HCT116 (cell line): ENCODE measurements at regions not wholly inside any gene's neighbourhood (a gene's known extent, or its start where the extent isn't known, plus 50 kb on each side); places are given as distances from the start of the nearest gene placed in this dataset.

Experiments used
- ATAC-seq: fragments of 200-7000 bp; cut with Tn5 transposase; 2 replicates; pipeline ENCODE4 v1.9.1; 2020; ENCODE audit warnings: mild to moderate bottlenecking, moderate library complexity
- BruUV-seq: library from RNA; stranded (reverse); fragments of 400-500 nt; replicated peaks from 2 replicates; lab custom pipeline; 2021; lab: Mats Ljungman, UMichigan
- CTCF ChIA-PET: fragments of 300-600 bp; sonication (Branson Sonifier 250); formaldehyde crosslinking; loops from one replicate; lab custom pipeline; 2021; ENCODE audit warnings: antibody characterized with exemption; lab: Charles Lee
- POLR2A ChIA-PET: fragments of 300-600, 350-600 bp; sonication (Branson Sonifier 250); formaldehyde crosslinking; loops from one replicate; lab custom pipeline; 2021; ENCODE audit warnings: antibody characterized with exemption; lab: Charles Lee
- RAD21 ChIA-PET, 2 experiments: fragments of 300-600 bp; sonication (Branson Sonifier 250); formaldehyde crosslinking; loops; one replicate each; lab custom pipeline; 2023; ENCODE audit warnings: low total read pairs in 2 of 2; ENCODE audit not compliant: uncharacterized antibody in 2 of 2, unreplicated experiment in 2 of 2, low non-redundant PET in 1 of 2; lab: Charles Lee
- DNase-seq: peaks from one replicate; pipeline ENCODE4 v3.0.0-alpha.2; 2010; ENCODE audit warnings: low read depth, low spot score
- H2AFZ ChIP-seq: fragments of 200-600 bp; shearing (Covaris generic), sonication (generic); 2 replicates; pipeline ENCODE4 v1.6.1; 2017; ENCODE audit warnings: low read depth, mixed run types, mixed read lengths, antibody characterized with exemption, low read length; ENCODE audit not compliant: poor library complexity, severe bottlenecking
- H3K27ac ChIP-seq: 2 replicates; pipeline ENCODE4 v1.5.1; 2012; ENCODE audit warnings: low read depth, low read length
- H3K27me3 ChIP-seq: fragments of 200-600 bp; sonication (generic); 2 replicates; pipeline ENCODE4 v1.6.1; 2016; ENCODE audit warnings: mixed run types, low read length, mixed read lengths; ENCODE audit not compliant: insufficient read depth
- H3K36me3 ChIP-seq, 2 experiments: fragments of 200-500 bp in 1 of 2; fragments of 200-600 bp in 1 of 2; sonication (Bioruptor generic) in 1 of 2; sonication (generic) in 1 of 2; 2 replicates each; pipeline versions ENCODE4 v1.5.1 to v1.6.1; 2014 to 2016; ENCODE audit warnings: low read length in 2 of 2, inconsistent platforms in 1 of 2, mixed read lengths in 1 of 2, mixed run types in 1 of 2; ENCODE audit not compliant: insufficient read depth in 2 of 2, control insufficient read depth in 1 of 2
- H3K4me1 ChIP-seq, 2 experiments: fragments of 200-600 bp in 1 of 2; sonication (generic) in 1 of 2; 2 replicates each; pipeline versions ENCODE4 v1.5.1 to v1.6.1; 2012 to 2017; ENCODE audit warnings: low read length in 2 of 2, inconsistent platforms in 1 of 2, mild to moderate bottlenecking in 1 of 2, mixed read lengths in 1 of 2, mixed run types in 1 of 2, moderate library complexity in 1 of 2; ENCODE audit not compliant: insufficient read depth in 2 of 2, control insufficient read depth in 1 of 2
- H3K4me2 ChIP-seq: fragments of 200-600 bp; sonication (generic); 2 replicates; pipeline ENCODE4 v1.6.1; 2017; ENCODE audit warnings: mixed run types, low read length, mixed read lengths
- H3K4me3 ChIP-seq, 2 experiments: fragments of 200-600 bp in 1 of 2; sonication (generic) in 1 of 2; replicated peaks in 1 of 2; 2 replicates each; pipeline ENCODE4 v1.5.1; 2011 to 2016; ENCODE audit warnings: low read length in 2 of 2, control low read depth in 1 of 2, low read depth in 1 of 2, mild to moderate bottlenecking in 1 of 2, mixed read lengths in 1 of 2, mixed run types in 1 of 2
- H3K79me2 ChIP-seq: fragments of 200-600 bp; sonication (generic); 2 replicates; pipeline ENCODE4 v1.6.1; 2017; ENCODE audit warnings: mild to moderate bottlenecking, mixed run types, low read length, moderate library complexity, mixed read lengths; ENCODE audit not compliant: insufficient read depth
- H3K9ac ChIP-seq: fragments of 200-600 bp; sonication (generic); 2 replicates; pipeline ENCODE4 v1.6.1; 2016; ENCODE audit warnings: low read length, mixed read lengths
- H3K9me2 ChIP-seq: fragments of 200-600 bp; sonication (generic), shearing (Covaris generic); 2 replicates; pipeline ENCODE4 v1.6.1; 2017; ENCODE audit warnings: mixed run types, mild to moderate bottlenecking, moderate library complexity; ENCODE audit not compliant: insufficient read depth
- H3K9me3 ChIP-seq, 2 experiments: fragments of 200-500 bp in 1 of 2; fragments of 200-600 bp in 1 of 2; sonication (Bioruptor generic) in 1 of 2; sonication (generic) in 1 of 2; 2 replicates each; pipeline ENCODE4 v1.6.1; 2014 to 2017; ENCODE audit warnings: low read length in 2 of 2, mixed read lengths in 2 of 2, inconsistent platforms in 1 of 2, low read depth in 1 of 2, mild to moderate bottlenecking in 1 of 2, mixed run types in 1 of 2, moderate library complexity in 1 of 2; ENCODE audit not compliant: control insufficient read depth in 1 of 2, insufficient read depth in 1 of 2
- H4K20me1 ChIP-seq: fragments of 200-600 bp; sonication (generic), shearing (Covaris generic); 2 replicates; pipeline ENCODE4 v1.6.1; 2017; ENCODE audit warnings: mixed run types, mild to moderate bottlenecking, moderate library complexity; ENCODE audit not compliant: insufficient read depth
- ELF1 ChIP-seq: IDR thresholded peaks from 2 replicates; pipeline ENCODE4 v1.6.1; 2012; ENCODE audit warnings: low read depth, borderline replicate concordance
- EZH2phosphoT487 ChIP-seq: fragments of 200-600 bp; IDR thresholded peaks from 2 replicates; pipeline ENCODE4 v1.6.1; 2018; ENCODE audit warnings: antibody characterized with exemption, borderline replicate concordance
- FOSL1 ChIP-seq: IDR thresholded peaks from 2 replicates; pipeline ENCODE4 v1.6.1; 2012; ENCODE audit warnings: low read depth
- JUND ChIP-seq: IDR thresholded peaks from 2 replicates; pipeline ENCODE4 v1.6.1; 2012
- POLR2AphosphoS5 ChIP-seq: IDR thresholded peaks from 2 replicates; pipeline ENCODE4 v1.6.1; 2011; ENCODE audit warnings: mild to moderate bottlenecking, low read depth, low read length, moderate library complexity
- SIN3A ChIP-seq: IDR thresholded peaks from 2 replicates; pipeline ENCODE4 v1.6.1; 2012; ENCODE audit warnings: low read depth
- SRF ChIP-seq: IDR thresholded peaks from 2 replicates; pipeline ENCODE4 v1.6.1; 2012; ENCODE audit warnings: low read depth
- TCF7L2 ChIP-seq: IDR thresholded peaks from 2 replicates; pipeline ENCODE4 v1.7.0; 2011; ENCODE audit warnings: borderline replicate concordance, inconsistent platforms; ENCODE audit not compliant: insufficient read depth, insufficient read length; ENCODE audit errors: extremely low read depth
- YY1 ChIP-seq: IDR thresholded peaks from 2 replicates; pipeline ENCODE4 v1.6.1; 2011; ENCODE audit warnings: low read length, low read depth, moderate library complexity, mild to moderate bottlenecking; ENCODE audit not compliant: insufficient replicate concordance; ENCODE audit errors: extremely low read depth
- ZFX ChIP-seq: fragments of 450-650 bp; IDR thresholded peaks from 2 replicates; pipeline ENCODE4 v1.6.1; 2017
- intact Hi-C: fragments of 100-400 bp; cut with micrococcal nuclease; formaldehyde crosslinking; loops from 2 replicates; pipeline ENCODE4 v1.10.0; 2022
- TF ChIP-seq, protein P1 (sequence below), 3 experiments: fragments of 200-600 bp in 1 of 3; sonication (generic) in 1 of 3; IDR thresholded peaks in 2 of 3; conservative IDR thresholded peaks in 1 of 3; 2 replicates each; pipeline ENCODE4 v1.5.1; 2012 to 2017; ENCODE audit warnings: low read depth in 2 of 3, low read length in 2 of 3, antibody characterized with exemption in 1 of 3, borderline replicate concordance in 1 of 3, control low read depth in 1 of 3, mild to moderate bottlenecking in 1 of 3, mixed read lengths in 1 of 3, mixed run types in 1 of 3, moderate library complexity in 1 of 3; ENCODE audit not compliant: insufficient read depth in 1 of 3

DNA sequence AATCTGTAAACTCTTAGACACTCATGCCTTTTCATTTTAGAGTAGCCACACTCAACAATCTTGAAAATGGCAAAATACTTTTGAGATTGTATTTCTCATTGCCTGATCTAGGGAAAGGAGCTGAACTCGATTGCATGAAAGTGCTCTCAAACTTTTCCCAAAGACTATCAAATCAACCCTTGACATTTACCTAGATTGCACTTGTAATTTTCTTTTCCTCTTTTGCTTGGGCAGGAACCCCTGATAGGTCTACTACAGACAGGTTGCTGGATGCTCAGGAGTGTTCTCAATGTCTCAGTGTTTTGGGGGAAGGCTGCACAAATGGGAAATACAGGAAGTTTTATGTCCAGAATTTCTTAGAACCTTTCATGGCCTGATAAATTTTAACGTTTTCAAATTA is 468.0 kb upstream of the GJE1 start:
- Histone ChIP-seq H3K27ac (no peak overlapping the region), H3K4me3 (no peak overlapping the region), H3K79me2 (no peaks in the 10 kb centered on the region), H3K4me1 (no peaks in the 10 kb centered on the region), H3K9me2 (no peaks in the 10 kb centered on the region), H3K9ac (no peak overlapping the region), H3K36me3 (no peaks in the 10 kb centered on the region), H2AFZ (no peak overlapping the region), H3K4me2 (no peak overlapping the region), H4K20me1 (no peaks in the 10 kb centered on the region), H3K27me3 (no peaks in the 10 kb centered on the region), H3K9me3 (no peaks in the 10 kb centered on the region)
- ChIA-PET RAD21 (no interaction called here), CTCF (no interaction called here), POLR2A (no interaction called here)
- DNase-seq (no peak), ATAC-seq (no peak)
- no peak for TF ChIP-seq ZFX
- no peak for TF ChIP-seq TCF7L2
- TF ChIP-seq POLR2AphosphoS5: no peak
- no peak for TF ChIP-seq SIN3A
- TF ChIP-seq ELF1: no peak
- no peak for TF ChIP-seq SRF
- TF ChIP-seq YY1: no peak
- TF ChIP-seq FOSL1: no peak
- TF ChIP-seq, protein P1, sequence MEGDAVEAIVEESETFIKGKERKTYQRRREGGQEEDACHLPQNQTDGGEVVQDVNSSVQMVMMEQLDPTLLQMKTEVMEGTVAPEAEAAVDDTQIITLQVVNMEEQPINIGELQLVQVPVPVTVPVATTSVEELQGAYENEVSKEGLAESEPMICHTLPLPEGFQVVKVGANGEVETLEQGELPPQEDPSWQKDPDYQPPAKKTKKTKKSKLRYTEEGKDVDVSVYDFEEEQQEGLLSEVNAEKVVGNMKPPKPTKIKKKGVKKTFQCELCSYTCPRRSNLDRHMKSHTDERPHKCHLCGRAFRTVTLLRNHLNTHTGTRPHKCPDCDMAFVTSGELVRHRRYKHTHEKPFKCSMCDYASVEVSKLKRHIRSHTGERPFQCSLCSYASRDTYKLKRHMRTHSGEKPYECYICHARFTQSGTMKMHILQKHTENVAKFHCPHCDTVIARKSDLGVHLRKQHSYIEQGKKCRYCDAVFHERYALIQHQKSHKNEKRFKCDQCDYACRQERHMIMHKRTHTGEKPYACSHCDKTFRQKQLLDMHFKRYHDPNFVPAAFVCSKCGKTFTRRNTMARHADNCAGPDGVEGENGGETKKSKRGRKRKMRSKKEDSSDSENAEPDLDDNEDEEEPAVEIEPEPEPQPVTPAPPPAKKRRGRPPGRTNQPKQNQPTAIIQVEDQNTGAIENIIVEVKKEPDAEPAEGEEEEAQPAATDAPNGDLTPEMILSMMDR (IDR thresholded peaks at IDR 0.05 in 2 of 3, conservative IDR thresholded peaks at IDR 0.05 in 1 of 3; ENCODE audit: borderline replicate concordance in 1 of 3, insufficient read depth in 1 of 3, low read depth in 2 of 3, low read length in 2 of 3): no peak
- TF ChIP-seq JUND: no peak
- no peak for TF ChIP-seq EZH2phosphoT487
- BruUV-seq: no TSS peak
- intact Hi-C loops: no loop called here
